Upper lobe of left lung (tissue), 6 donors: ENCODE measurements at regions not wholly inside any gene's neighbourhood (a gene's known extent, or its start where the extent isn't known, plus 50 kb on each side); places are given as distances from the start of the nearest gene placed in this dataset.
A peak's percentile ranks its signal among the peaks of the same experiment; 100 is the strongest.

Source experiments
- ATAC-seq, 2 donors: fragments of 200-7000 bp; cut with Tn5 transposase; one replicate each; pipeline ENCODE4 v1.9.1; 2022; ENCODE audit warnings: mild to moderate bottlenecking in 2 of 2, moderate library complexity in 2 of 2; ENCODE audit not compliant: low FRiP score in 2 of 2
- DNase-seq, 2 donors: peaks; one replicate each; pipeline ENCODE4 v3.0.0-alpha.2; 2019 to 2020
- H3K27ac ChIP-seq, 4 donors: fragments of 200-600 bp; sonication (generic); one replicate each; pipeline ENCODE4 v1.5.1; 2016 to 2019
- H3K27me3 ChIP-seq, 4 donors: fragments of 200-600 bp; sonication (generic); one replicate each; pipeline ENCODE4 v1.5.1; 2017 to 2019
- H3K36me3 ChIP-seq, 4 donors: fragments of 200-600 bp; sonication (generic); one replicate each; pipeline ENCODE4 v1.5.1; 2016 to 2019
- H3K4me1 ChIP-seq, 4 donors: fragments of 200-600 bp; sonication (generic); one replicate each; pipeline ENCODE4 v1.5.1; 2018 to 2019
- H3K4me3 ChIP-seq, 4 donors: fragments of 200-600 bp; sonication (generic); one replicate each; pipeline ENCODE4 v1.5.1; 2017 to 2019; ENCODE audit warnings: mild to moderate bottlenecking in 2 of 4, moderate library complexity in 1 of 4
- H3K9me3 ChIP-seq, 4 donors: fragments of 200-600 bp; sonication (generic); one replicate each; pipeline ENCODE4 v1.5.1; 2018 to 2019
- CTCF ChIP-seq, 6 experiments: fragments of 450-650 bp in 4 of 6; fragments of 200-600 bp in 2 of 6; sonication (generic) in 2 of 6; IDR thresholded peaks; one replicate each; pipeline ENCODE4 v1.5.1; 2016 to 2019; ENCODE audit warnings: antibody characterized with exemption in 6 of 6
- EP300 ChIP-seq, 4 donors: sonication (generic); formaldehyde crosslinking; IDR thresholded peaks; one replicate each; pipeline ENCODE4 v1.5.1; 2017; ENCODE audit warnings: antibody characterized with exemption in 4 of 4, control low read depth in 2 of 4
- POLR2A ChIP-seq, 4 donors: fragments of 450-650 bp; IDR thresholded peaks; one replicate each; pipeline ENCODE4 v1.5.1; 2016 to 2017; ENCODE audit warnings: antibody characterized with exemption in 4 of 4, mild to moderate bottlenecking in 2 of 4
- POLR2AphosphoS5 ChIP-seq, 2 donors: sonication (generic); formaldehyde crosslinking; IDR thresholded peaks; one replicate each; pipeline ENCODE4 v1.5.1; 2017; ENCODE audit warnings: antibody characterized with exemption in 2 of 2
- WGBS, 2 donors: methylation state at CpG; one replicate each; pipeline ENCODE4 v1.1.5; 2017 to 2018; 5-methylcytosine and 5-hydroxymethylcytosine counted together
- donor health status: DM: no; HTN: no; CAD: no; lungs with moderate emphysema.
- donor health status: DM: no; HTN: yes; CAD: no; lungs with severe emphysema.

GRCh38 chr13:75231235-75231634, 250.7 kb downstream of the TBC1D4 start:
- no peak for ATAC-seq
- DNase-seq: no peak
- TF ChIP-seq CTCF (IDR thresholded peaks at IDR 0.05) (no peak), POLR2A (IDR thresholded peaks at IDR 0.05) (no peak), EP300 (IDR thresholded peaks at IDR 0.05) (no peak), POLR2AphosphoS5 (IDR thresholded peaks at IDR 0.05) (no peak)
- Histone ChIP-seq H3K4me1 (peaks cover 0 to 5% (median 0%) of the 10 kb centered on the region in 4 donors), H3K9me3 (no peaks in the 10 kb centered on the region), H3K27ac (no peak overlapping the region), H3K4me3 (no peak overlapping the region), H3K27me3 (no peaks in the 10 kb centered on the region), H3K36me3 (no peaks in the 10 kb centered on the region)
- WGBS, 2 donors: 91 to 93% methylated on average over 1 of the region's 1 CpG

DNA sequence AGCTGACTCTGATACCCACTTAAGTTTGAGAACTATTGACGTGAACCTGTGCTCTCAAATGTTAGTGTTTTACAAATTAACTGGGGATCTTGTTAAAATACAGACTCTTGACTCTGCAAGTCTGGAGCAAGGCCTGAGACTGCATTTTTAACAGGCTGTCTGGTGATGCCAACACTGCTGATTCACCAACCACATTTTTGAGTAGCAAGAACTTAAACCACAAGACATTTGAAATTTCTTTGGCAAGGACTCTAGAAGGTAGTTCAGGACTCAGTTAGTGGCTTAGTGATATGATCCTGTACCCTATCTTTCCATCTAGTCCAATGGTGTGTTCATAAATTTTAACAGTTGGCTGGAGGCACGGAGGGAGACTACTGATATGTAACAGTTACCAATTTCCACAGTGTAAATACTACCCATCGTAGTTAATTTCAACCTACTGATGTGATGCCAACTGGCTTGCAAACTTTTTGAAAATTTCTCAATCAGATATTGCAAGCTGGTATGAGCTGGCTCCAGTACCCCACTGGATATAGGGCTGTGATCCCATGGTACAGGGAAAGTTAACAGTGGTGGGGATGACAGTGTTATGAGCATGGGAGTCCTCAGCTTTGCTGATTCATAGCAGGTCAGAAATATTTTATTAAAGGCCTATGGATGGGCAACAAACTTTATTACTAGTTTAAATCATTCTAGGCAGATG, 255.1 kb downstream of the TBC1D4 start:
- no peaks in the 10 kb centered on the region for H3K9me3 ChIP-seq
- peak overlapping the region in 1 of 4 donors; percentile 8 for H3K4me3 ChIP-seq
- ATAC-seq (peak; percentile 53 to 71), DNase-seq (peak in 1 of 2 donors; percentile 44)
- TF ChIP-seq CTCF (IDR thresholded peaks at IDR 0.05) (no peak), POLR2A (IDR thresholded peaks at IDR 0.05) (no peak), POLR2AphosphoS5 (IDR thresholded peaks at IDR 0.05) (no peak), EP300 (IDR thresholded peaks at IDR 0.05) (no peak)
- H3K27me3 ChIP-seq: no peaks in the 10 kb centered on the region
- 48 to 58% methylated on average over 3 of the region's 3 CpGs for WGBS, 2 donors
- H3K27ac ChIP-seq: peak overlapping the region in 3 of 4 donors; percentile 31 to 63 (median 55)
- no peaks in the 10 kb centered on the region for H3K36me3 ChIP-seq
- H3K4me1 ChIP-seq: peaks cover 0 to 5% (median 0%) of the 10 kb centered on the region in 4 donors

DNA sequence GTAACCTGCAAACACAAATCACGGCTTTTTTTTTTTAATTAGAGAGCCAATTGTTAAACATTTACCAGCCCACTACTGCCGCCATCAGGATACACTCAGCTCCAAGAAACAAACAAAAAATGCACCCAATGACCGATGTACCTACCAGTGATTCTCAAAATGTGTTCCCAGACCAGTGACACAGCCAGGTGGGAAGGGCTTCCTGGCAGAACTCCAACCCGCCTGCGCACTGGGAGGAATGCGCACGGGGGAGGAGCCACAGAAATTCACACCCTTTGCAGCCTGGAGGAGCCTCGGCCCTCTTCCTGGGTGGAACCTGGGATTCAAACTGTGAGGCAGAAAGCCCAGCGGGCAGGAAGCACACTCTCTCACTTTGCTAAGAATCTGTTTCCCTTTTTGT, 255.9 kb downstream of the TBC1D4 start:
- WGBS, 2 donors: 68 to 76% methylated on average over 9 of the region's 9 CpGs
- peak; percentile 51 to 81 for ATAC-seq
- no peaks in the 10 kb centered on the region for H3K9me3 ChIP-seq
- peak overlapping the region in 3 of 4 donors; percentile 31 to 63 (median 55) for H3K27ac ChIP-seq
- TF ChIP-seq POLR2A (IDR thresholded peaks at IDR 0.05) (peak in 1 of 4 donors; percentile 23), CTCF (IDR thresholded peaks at IDR 0.05) (peak in 1 of 6 experiments; percentile 12), EP300 (IDR thresholded peaks at IDR 0.05) (no peak), POLR2AphosphoS5 (IDR thresholded peaks at IDR 0.05) (no peak)
- H3K27me3 ChIP-seq: no peaks in the 10 kb centered on the region
- H3K36me3 ChIP-seq: no peaks in the 10 kb centered on the region
- peaks cover 0 to 5% (median 0%) of the 10 kb centered on the region in 4 donors for H3K4me1 ChIP-seq
- H3K4me3 ChIP-seq: peak overlapping the region in 1 of 4 donors; percentile 8
- DNase-seq: peak; percentile 65 to 68

- TF ChIP-seq POLR2AphosphoS5 (IDR thresholded peaks at IDR 0.05) (no peak), CTCF (IDR thresholded peaks at IDR 0.05) (no peak), EP300 (IDR thresholded peaks at IDR 0.05) (no peak), POLR2A (IDR thresholded peaks at IDR 0.05) (no peak)
- no peaks in the 10 kb centered on the region for H3K9me3 ChIP-seq
- peaks cover 0 to 5% (median 0%) of the 10 kb centered on the region in 4 donors for H3K4me1 ChIP-seq
- H3K4me3 ChIP-seq: no peak overlapping the region
- no peak overlapping the region for H3K27ac ChIP-seq
- H3K36me3 ChIP-seq: no peaks in the 10 kb centered on the region
- WGBS, 2 donors: 88 to 91% methylated on average over 1 of the region's 1 CpG
- no peaks in the 10 kb centered on the region for H3K27me3 ChIP-seq
- ATAC-seq: peak in 1 of 2 donors; percentile 68
- DNase-seq: no peak
These were observed 256.5 kb downstream of the TBC1D4 start for GRCh38 chr13:75225288-75226032.
